GM12878 (cell line): ENCODE measurements at regions not wholly inside any gene's neighbourhood (a gene's known extent, or its start where the extent isn't known, plus 50 kb on each side); places are given as distances from the start of the nearest gene placed in this dataset.

Experiments used
- ATAC-seq: fragments of 200-7000 bp; cut with Tn5 transposase; 3 replicates; pipeline ENCODE4 v1.9.1; 2020; ENCODE audit warnings: mild to moderate bottlenecking, moderate library complexity
- BruUV-seq: library from RNA; stranded (reverse); fragments of 400-500 nt; replicated peaks from 2 replicates; lab custom pipeline; 2021; lab: Mats Ljungman, UMichigan
- CTCF ChIA-PET: fragments of 300-600 bp; sonication (Branson Sonifier 250); formaldehyde crosslinking; extraction: SDS; loops from one replicate; lab custom pipeline; 2021; ENCODE audit warnings: inconsistent platforms; lab: Yijun Ruan, JAX
- POLR2A ChIA-PET: fragments of 350-600 bp; formaldehyde crosslinking; extraction: SDS; loops from one replicate; lab custom pipeline; 2021; ENCODE audit warnings: inconsistent platforms; lab: Charles Lee
- RAD21 ChIA-PET: fragments of 300-600 bp; sonication (Branson Sonifier 250); formaldehyde crosslinking; loops from one replicate; lab custom pipeline; 2023; ENCODE audit warnings: antibody characterized with exemption; ENCODE audit not compliant: unreplicated experiment; lab: Charles Lee
- SMC1A ChIA-PET: fragments of 300-600 bp; sonication (Branson Sonifier 250); formaldehyde crosslinking; loops from one replicate; lab custom pipeline; 2023; ENCODE audit not compliant: unreplicated experiment, uncharacterized antibody; lab: Charles Lee
- DNase-seq: peaks from one replicate; pipeline ENCODE4 v3.0.0-alpha.2; 2011; ENCODE audit warnings: low read depth, low spot score
- FAIRE-seq: peaks from 3 replicates; lab custom pipeline; 2011; peaks lifted over from hg19 to GRCh38; lab: Jason Lieb, UNC
- H2AFZ ChIP-seq: 2 replicates; pipeline ENCODE4 v1.6.0; 2011; ENCODE audit warnings: low read depth, low read length, control low read depth; ENCODE audit not compliant: control insufficient read depth
- H3K27ac ChIP-seq: 2 replicates; pipeline ENCODE4 v1.5.1; 2011; ENCODE audit warnings: control low read depth; ENCODE audit not compliant: control insufficient read depth, insufficient read depth
- H3K27me3 ChIP-seq, 2 experiments: replicated peaks in 1 of 2; 2 replicates each; pipeline versions ENCODE4 v1.6.0 to v1.6.1; 2011; ENCODE audit warnings: low read length in 1 of 2; ENCODE audit not compliant: control insufficient read depth in 2 of 2, insufficient read depth in 2 of 2
- H3K36me3 ChIP-seq, 2 experiments: 2 replicates each; pipeline ENCODE4 v1.5.1; 2011; ENCODE audit warnings: low read length in 1 of 2; ENCODE audit not compliant: control insufficient read depth in 2 of 2, insufficient read depth in 2 of 2
- H3K4me1 ChIP-seq: 2 replicates; pipeline ENCODE4 v1.6.1; 2011; ENCODE audit warnings: mild to moderate bottlenecking, low read length, moderate library complexity, mixed read lengths; ENCODE audit not compliant: control insufficient read depth, insufficient read depth
- H3K4me2 ChIP-seq: 2 replicates; pipeline ENCODE4 v1.6.0; 2011; ENCODE audit warnings: control low read depth; ENCODE audit not compliant: control insufficient read depth, insufficient read depth
- H3K4me3 ChIP-seq: fragments of 200-600 bp; sonication (generic); 2 replicates; pipeline ENCODE4 v1.5.1; 2016
- H3K79me2 ChIP-seq: 2 replicates; pipeline ENCODE4 v1.6.0; 2011; ENCODE audit warnings: low read length; ENCODE audit not compliant: control insufficient read depth, insufficient read depth
- H3K9ac ChIP-seq: 2 replicates; pipeline ENCODE4 v1.8.0; 2011; ENCODE audit warnings: low read length, control low read depth, mixed read lengths; ENCODE audit not compliant: control insufficient read depth, insufficient read depth
- H3K9me3 ChIP-seq: replicated peaks from 3 replicates; pipeline ENCODE4 v1.5.1; 2011; ENCODE audit warnings: mild to moderate bottlenecking, low read length; ENCODE audit not compliant: control insufficient read depth, insufficient read depth
- H4K20me1 ChIP-seq: 2 replicates; pipeline ENCODE4 v1.6.0; 2011; ENCODE audit not compliant: control insufficient read depth, insufficient read depth
- BHLHE40 ChIP-seq, 2 experiments: fragments of 450-650 bp in 1 of 2; IDR thresholded peaks; 2 replicates each; pipeline ENCODE4 v1.6.1; 2011 to 2017; ENCODE audit warnings: low read depth in 2 of 2, borderline replicate concordance in 1 of 2, improper control_type of control experiment in 1 of 2, low read length in 1 of 2, mild to moderate bottlenecking in 1 of 2
- CBX5 ChIP-seq: sonication (generic); IDR thresholded peaks from 2 replicates; pipeline ENCODE4 v1.6.1; 2016; ENCODE audit warnings: low read depth, moderate library complexity, mild to moderate bottlenecking, inconsistent platforms
- E2F4 ChIP-seq: IDR thresholded peaks from 2 replicates; pipeline ENCODE4 v1.6.1; 2012; ENCODE audit warnings: low read depth, low read length, improper control_type of control experiment
- ETV6 ChIP-seq, 2 experiments: fragments of 450-650 bp in 1 of 2; IDR thresholded peaks in 1 of 2; conservative IDR thresholded peaks in 1 of 2; 2 replicates each; pipeline ENCODE4 v1.6.1; 2014; ENCODE audit warnings: antibody characterized with exemption in 1 of 2, borderline replicate concordance in 1 of 2, low read depth in 1 of 2, mild to moderate bottlenecking in 1 of 2, moderate library complexity in 1 of 2
- HCFC1 ChIP-seq: fragments of 150-350 bp; IDR thresholded peaks from 2 replicates; pipeline ENCODE4 v1.6.1; 2014; ENCODE audit warnings: low read length
- IRF5 ChIP-seq: fragments of 450-650 bp; IDR thresholded peaks from 2 replicates; pipeline ENCODE4 v1.6.1; 2017; ENCODE audit warnings: borderline replicate concordance
- KLF5 ChIP-seq: fragments of 450-650 bp; IDR thresholded peaks from 2 replicates; pipeline ENCODE4 v1.6.1; 2014; ENCODE audit warnings: mild to moderate bottlenecking; ENCODE audit not compliant: partially characterized antibody
- MYC ChIP-seq: IDR thresholded peaks from 2 replicates; pipeline ENCODE4 v1.6.1; 2011; ENCODE audit warnings: mild to moderate bottlenecking, low read length, moderate library complexity, inconsistent platforms; ENCODE audit not compliant: insufficient read depth, insufficient replicate concordance, insufficient read length, severe bottlenecking
- NBN ChIP-seq: fragments of 450-650 bp; IDR thresholded peaks from 2 replicates; pipeline ENCODE4 v1.6.1; 2016
- RAD51 ChIP-seq: fragments of 450-650 bp; IDR thresholded peaks from 2 replicates; pipeline ENCODE4 v1.6.1; 2016; ENCODE audit warnings: moderate library complexity, mild to moderate bottlenecking, inconsistent platforms
- RUNX3 ChIP-seq: IDR thresholded peaks from 2 replicates; pipeline ENCODE4 v1.6.1; 2012; ENCODE audit warnings: low read length, inconsistent platforms
- SIN3A ChIP-seq: IDR thresholded peaks from 2 replicates; pipeline ENCODE4 v1.6.1; 2012; ENCODE audit warnings: low read depth, low read length, improper control_type of control experiment
- SP1 ChIP-seq: IDR thresholded peaks from one replicate; pipeline ENCODE4 v1.6.1; 2011; ENCODE audit warnings: low read depth, low read length
- STAT1 ChIP-seq: fragments of 450-650 bp; conservative IDR thresholded peaks from 2 replicates; pipeline ENCODE4 v1.6.1; 2014; ENCODE audit warnings: antibody characterized with exemption, mild to moderate bottlenecking
- USF1 ChIP-seq: IDR thresholded peaks from 2 replicates; pipeline ENCODE4 v1.6.1; 2011; ENCODE audit warnings: borderline replicate concordance, low read depth, mild to moderate bottlenecking, moderate library complexity, mixed read lengths, low read length; ENCODE audit not compliant: insufficient read depth; ENCODE audit errors: extremely low read length
- YY1 ChIP-seq: IDR thresholded peaks from 2 replicates; pipeline ENCODE4 v1.6.1; 2011; ENCODE audit warnings: low read depth, mild to moderate bottlenecking, low read length
- ZBTB40 ChIP-seq: fragments of 450-650 bp; IDR thresholded peaks from 2 replicates; pipeline ENCODE4 v1.6.1; 2016; ENCODE audit warnings: mild to moderate bottlenecking, moderate library complexity, borderline replicate concordance
- ZZZ3 ChIP-seq: IDR thresholded peaks from 2 replicates; pipeline ENCODE4 v1.6.1; 2011; ENCODE audit warnings: low read depth; ENCODE audit not compliant: control insufficient read depth, insufficient read length
- WGBS: methylation state at CpG from one replicate; pipeline ENCODE4 v1.1.6; 2016; ENCODE audit warnings: low lambda C conversion rate; ENCODE audit not compliant: insufficient replicate concordance, insufficient coverage; ENCODE audit errors: missing lambda C conversion rate; 5-methylcytosine and 5-hydroxymethylcytosine counted together
- in situ Hi-C: fragments of 300-500 bp; cut with MboI; formaldehyde crosslinking; loops from 9 replicates; pipeline ENCODE4 v1.14.3; 2018; ENCODE audit warnings: mixed read lengths
- intact Hi-C: fragments of 100-400 bp; cut with micrococcal nuclease; formaldehyde crosslinking; loops from one replicate; pipeline ENCODE4 v1.14.2; 2022; ENCODE audit not compliant: unreplicated experiment

- no peaks in the 10 kb centered on the region for H3K4me1 ChIP-seq
- ChIA-PET CTCF (no interaction called here), SMC1A (interaction anchor here (1.7 kb wide), 1 partner anchor 16 kb away, joined by 6 read pairs; no protein-coding TSS in a partner anchor), POLR2A (interaction anchor here (0.6 kb wide), 1 partner anchor 14 kb away, joined by 3 read pairs; no protein-coding TSS in a partner anchor), RAD21 (no interaction called here)
- TF ChIP-seq CBX5 (no peak), HCFC1 (no peak), USF1 (no peak), NBN (no peak), E2F4 (no peak), SIN3A (no peak), RAD51 (no peak), RUNX3 (no peak), STAT1 (no peak), MYC (no peak), ZZZ3 (no peak), ETV6 (conservative IDR thresholded peaks at IDR 0.05 in 1 of 2, IDR thresholded peaks at IDR 0.05 in 1 of 2; ENCODE audit: borderline replicate concordance in 1 of 2, low read depth in 1 of 2) (no peak), IRF5 (no peak), SP1 (no peak), BHLHE40 (IDR thresholded peaks at IDR 0.05; ENCODE audit: borderline replicate concordance in 1 of 2, low read depth in 2 of 2, low read length in 1 of 2) (no peak), YY1 (no peak), KLF5 (no peak), ZBTB40 (no peak)
- in situ Hi-C loops, result no loop called here
- no peak overlapping the region for H3K4me2 ChIP-seq
- 0% methylated on average over 3 of the region's 3 CpGs for WGBS
- no peak for ATAC-seq
- DNase-seq, result no peak
- H2AFZ ChIP-seq, result no peak overlapping the region
- FAIRE-seq, result no peak
- no peak overlapping the region for H3K27ac ChIP-seq
- no peak overlapping the region for H3K4me3 ChIP-seq
- no peaks in the 10 kb centered on the region for H4K20me1 ChIP-seq
- no peaks in the 10 kb centered on the region for H3K79me2 ChIP-seq
- BruUV-seq, result no TSS peak
- H3K27me3 ChIP-seq, result no peaks in the 10 kb centered on the region
- no peaks in the 10 kb centered on the region; the same call in 2 of the 3 replicates for H3K9me3 ChIP-seq
- intact Hi-C loops, result no loop called here
- H3K9ac ChIP-seq, result no peak overlapping the region
- H3K36me3 ChIP-seq, result no peaks in the 10 kb centered on the region
Observed at GRCh38 chr17:70483624-70484023, 314.3 kb downstream of the KCNJ2 start.
